HG03439 (cell line): ENCODE measurements at regions not wholly inside any gene's neighbourhood (a gene's known extent, or its start where the extent isn't known, plus 50 kb on each side); places are given as distances from the start of the nearest gene placed in this dataset.
"Not testable (repeated sequence)": the region's sequence is repeated elsewhere in the genome, so short reads cannot be mapped to it uniquely, and the experiment has no call there.

ENCODE experiments used
- ATAC-seq: cut with Tn5 transposase; IDR thresholded peaks from one replicate; pipeline ENCODE4 v1.9.1; 2021; ENCODE audit warnings: mild to moderate bottlenecking, moderate library complexity; ENCODE audit not compliant: unreplicated experiment

- no peak for ATAC-seq
These were observed 359.6 kb downstream of the HS3ST1 start for GRCh38 chr4:11069083-11069482.

GRCh38 chr4:11066584-11066983 is 362.1 kb downstream of the HS3ST1 start:
- ATAC-seq: not testable (repeated sequence)

DNA sequence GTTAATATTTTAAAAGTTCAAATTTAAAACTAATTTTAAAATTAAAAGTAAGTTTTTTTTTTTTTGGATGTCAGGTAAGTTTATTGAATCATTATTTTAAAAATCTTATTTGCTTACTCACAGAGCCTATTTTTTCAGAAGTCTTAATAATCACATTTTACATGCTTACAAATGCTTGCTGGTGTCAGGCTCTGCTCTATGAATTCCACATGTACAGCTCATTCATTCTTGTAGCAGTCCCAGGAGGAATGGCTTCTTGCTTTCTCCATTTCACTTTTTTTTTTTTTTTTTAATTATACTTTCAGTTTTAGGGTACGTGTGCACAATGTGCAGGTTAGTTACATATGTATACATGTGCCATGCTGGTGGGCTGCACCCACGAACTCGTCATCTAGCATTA is 368.1 kb downstream of the HS3ST1 start:
- not testable (repeated sequence) for ATAC-seq

DNA sequence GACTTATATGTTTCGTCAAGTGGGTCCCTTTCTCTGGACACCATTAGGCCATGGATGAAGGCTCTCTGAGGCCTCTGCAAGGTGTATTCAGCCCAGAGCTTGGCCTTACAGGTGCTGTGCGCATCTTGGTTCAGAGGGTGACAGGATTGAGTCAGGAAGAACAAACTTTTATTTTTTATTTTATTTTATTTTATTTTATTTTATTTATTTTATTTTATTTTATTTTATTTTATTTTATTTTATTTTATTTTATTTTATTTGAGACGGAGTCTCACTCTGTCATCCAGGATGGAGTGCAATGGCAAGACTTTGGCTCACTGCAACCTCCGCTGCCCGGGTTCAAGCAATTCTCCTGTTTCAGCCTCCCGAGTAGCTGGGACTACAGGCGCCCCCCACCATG is 370.4 kb upstream of the CLNK start:
- ATAC-seq: not testable (repeated sequence)

GRCh38 chr4:11053601-11054220 is 369.1 kb upstream of the CLNK start:
- no peak for ATAC-seq

DNA sequence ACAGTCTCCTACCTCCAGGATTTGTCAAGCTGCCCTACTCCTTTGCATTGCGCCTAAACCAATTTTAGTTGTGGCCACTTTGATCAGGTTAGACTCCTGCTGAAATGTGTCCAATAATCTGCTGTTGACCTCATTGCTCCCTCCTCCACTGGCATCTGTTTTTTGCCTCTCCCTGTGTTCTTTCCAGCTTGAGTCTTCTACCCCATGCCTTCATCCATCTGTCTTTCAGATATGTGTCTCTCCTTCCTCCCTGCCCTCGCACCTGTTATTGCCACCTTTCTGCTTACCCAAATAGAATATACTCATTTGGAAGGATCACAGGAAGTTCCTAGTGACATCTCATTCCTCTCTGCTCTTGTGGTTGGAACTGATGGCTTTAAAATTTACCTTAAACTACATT is 366.6 kb upstream of the CLNK start:
- no peak for ATAC-seq

DNA sequence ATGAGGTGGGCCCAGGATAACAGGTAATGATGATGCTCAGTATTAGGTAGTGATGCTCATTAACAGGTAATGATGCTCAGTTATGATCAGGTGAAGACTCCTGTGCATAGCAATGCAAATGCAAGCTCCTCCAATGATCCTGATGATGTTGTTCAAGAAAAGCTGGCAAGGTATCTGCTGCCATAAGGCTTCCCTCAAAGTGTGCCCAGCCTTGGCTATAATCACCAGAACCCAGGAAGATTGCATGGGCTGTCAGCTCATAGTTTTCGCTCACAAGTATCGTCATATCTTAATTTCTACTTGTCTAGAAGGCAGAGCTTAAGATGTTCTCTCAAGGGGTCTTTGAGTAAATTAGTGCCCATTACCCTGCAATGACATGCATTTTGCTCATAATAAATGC is 366.2 kb upstream of the CLNK start:
- ATAC-seq: no peak

GRCh38 chr4:11049001-11049400 is 364.4 kb upstream of the CLNK start:
- no peak for ATAC-seq

- no peak for ATAC-seq
These were observed 358.2 kb upstream of the CLNK start for GRCh38 chr4:11042760-11043159.

DNA sequence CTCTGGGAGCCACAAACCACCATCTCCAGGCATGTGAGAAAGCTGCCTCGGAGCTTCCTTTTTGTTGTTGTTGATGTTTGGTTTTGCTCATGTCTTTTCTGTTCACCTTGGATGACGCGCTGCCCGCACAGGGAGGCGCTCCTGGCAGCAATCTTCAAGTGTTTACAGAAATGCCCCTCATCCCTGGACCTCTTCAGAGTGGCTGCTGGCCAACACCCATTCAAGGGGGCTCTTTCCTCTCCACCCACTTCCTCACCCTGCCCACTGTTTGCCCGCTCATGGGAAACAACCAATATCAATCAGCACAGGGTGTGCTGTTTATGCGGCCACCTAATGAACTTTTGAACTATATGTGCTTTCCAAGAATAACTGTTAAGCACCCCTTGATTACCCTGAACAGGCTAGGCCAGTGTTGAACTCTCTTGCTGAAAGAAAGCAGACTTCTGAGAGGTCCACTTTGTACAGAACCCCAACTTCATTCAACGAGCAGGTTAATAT is 355.1 kb upstream of the CLNK start:
- no peak for ATAC-seq

GRCh38 chr4:11038926-11039325 is 354.4 kb upstream of the CLNK start:
- ATAC-seq: no peak

DNA sequence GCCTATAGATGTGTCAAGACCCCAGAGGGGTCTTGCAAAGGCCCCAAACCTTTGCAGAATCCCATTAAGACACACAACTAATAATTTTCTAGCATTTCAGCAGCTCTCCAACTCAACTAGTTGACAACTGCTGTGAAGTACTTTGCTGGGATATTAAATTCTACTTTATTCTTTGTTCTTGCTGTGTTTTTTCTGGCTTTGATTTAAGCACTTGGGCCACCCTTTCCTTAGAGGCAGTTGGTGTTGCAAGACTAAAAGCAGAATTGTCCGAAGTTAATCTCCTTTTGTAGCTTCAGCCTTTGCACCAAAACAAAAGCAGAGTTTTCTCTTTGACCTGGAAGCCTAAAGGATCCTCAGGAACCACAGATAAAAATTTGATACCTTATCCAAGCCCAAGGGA is 353.1 kb upstream of the CLNK start:
- ATAC-seq: no peak

GRCh38 chr4:11028334-11028733 is 343.8 kb upstream of the CLNK start:
- ATAC-seq: no peak

DNA sequence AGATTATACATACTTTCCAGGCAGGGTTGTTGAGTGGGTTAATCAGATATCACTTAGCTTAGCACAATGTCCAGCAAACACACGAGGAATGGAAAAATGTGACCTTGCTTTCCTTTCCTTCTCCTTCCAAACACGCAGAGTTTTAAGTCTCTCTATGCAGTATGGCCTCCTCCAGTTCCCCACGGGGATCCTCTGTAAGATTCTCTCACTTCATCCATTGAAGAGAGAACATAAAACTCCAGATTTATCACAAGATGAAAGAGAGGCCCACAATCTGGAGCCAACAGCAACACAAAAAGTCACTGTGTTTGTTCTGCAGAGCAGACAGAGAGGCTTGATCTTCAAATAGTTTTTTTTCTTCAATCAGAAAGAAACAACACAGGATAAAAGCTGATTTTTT is 336.8 kb upstream of the CLNK start:
- no peak for ATAC-seq

GRCh38 chr4:11019451-11020240 is 335.1 kb upstream of the CLNK start:
- no peak for ATAC-seq

GRCh38 chr4:11014199-11014598 is 329.6 kb upstream of the CLNK start:
- ATAC-seq: no peak

GRCh38 chr4:11013094-11013664 is 328.6 kb upstream of the CLNK start:
- ATAC-seq: no peak

DNA sequence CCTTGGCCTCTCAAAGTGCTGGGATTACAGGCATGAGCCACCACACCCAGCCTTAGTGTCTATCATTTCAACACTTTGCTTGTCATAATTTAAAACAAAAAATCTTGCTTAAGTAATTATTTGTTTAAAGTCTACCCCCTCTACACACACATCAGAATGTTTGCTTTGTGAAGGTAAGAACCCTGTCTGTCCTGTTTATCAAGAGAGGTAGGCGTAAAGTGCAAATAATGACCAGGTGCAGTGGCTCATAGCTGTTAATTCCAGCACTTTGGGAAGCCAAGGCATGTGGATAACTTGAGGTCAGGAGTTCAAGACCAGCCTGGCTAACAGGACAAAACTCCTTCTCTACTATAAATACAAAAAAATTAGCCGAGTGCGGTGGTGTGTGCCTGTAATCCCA is 326.7 kb upstream of the CLNK start:
- no peak for ATAC-seq

DNA sequence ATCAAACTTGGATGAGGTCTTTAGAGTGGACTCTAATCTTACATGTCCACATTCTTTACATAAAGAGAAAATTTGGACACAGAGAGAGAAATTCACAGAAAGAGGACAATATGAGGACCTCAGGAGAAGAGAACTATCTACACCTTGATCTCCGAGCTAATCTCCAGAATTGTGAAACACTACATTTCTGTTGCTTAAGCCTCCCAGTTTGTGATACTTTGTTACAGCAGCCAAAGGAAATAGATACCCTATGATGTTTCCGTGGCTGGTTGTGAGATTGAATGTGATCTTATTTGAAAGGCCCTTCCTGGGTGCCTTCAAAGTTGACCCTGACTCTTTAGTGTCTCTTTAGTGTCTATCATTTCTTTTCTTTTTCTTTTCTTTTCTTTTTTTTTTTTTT is 326.1 kb upstream of the CLNK start:
- no peak for ATAC-seq

GRCh38 chr4:11009281-11009680 is 324.7 kb upstream of the CLNK start:
- ATAC-seq: no peak

- no peak for ATAC-seq
These were observed 320.7 kb upstream of the CLNK start for GRCh38 chr4:11005300-11005699.

DNA sequence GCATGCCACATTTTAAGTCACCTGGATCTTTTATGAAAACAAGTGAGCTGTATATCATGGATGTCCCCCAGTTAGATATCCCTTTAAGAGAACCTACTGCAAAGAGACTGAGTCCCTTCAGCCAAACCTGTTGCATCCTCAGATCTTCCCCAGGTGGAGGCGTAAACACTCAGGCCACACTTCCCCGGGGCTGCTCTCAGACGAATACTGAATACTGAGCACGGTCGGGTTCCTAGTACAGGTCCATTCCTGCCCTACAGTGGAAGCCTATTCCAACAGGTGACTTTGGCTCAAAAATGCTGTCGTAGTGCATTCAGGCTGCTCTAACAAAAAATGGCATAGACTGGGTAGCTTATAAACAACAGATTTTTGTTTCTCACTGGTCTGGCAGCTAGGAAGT is 320.2 kb upstream of the CLNK start:
- no peak for ATAC-seq
